RWPE2 (cell line): ENCODE measurements at regions not wholly inside any gene's neighbourhood (a gene's known extent, or its start where the extent isn't known, plus 50 kb on each side); places are given as distances from the start of the nearest gene placed in this dataset.

Experiments used
- ATAC-seq: fragments of 200-7000 bp; cut with Tn5 transposase; 3 replicates; pipeline ENCODE4 v1.9.1; 2021; ENCODE audit warnings: low read depth
- DNase-seq: peaks from one replicate; pipeline ENCODE4 v3.0.0-alpha.2; 2020; ENCODE audit warnings: low spot score
- H3K27ac ChIP-seq: fragments of 450-650 bp; 2 replicates; pipeline ENCODE4 v1.5.1; 2017; ENCODE audit warnings: mild to moderate bottlenecking; ENCODE audit not compliant: poor library complexity, severe bottlenecking
- H3K27me3 ChIP-seq: fragments of 250-450 bp; sonication (Bioruptor Pico); 2 replicates; pipeline ENCODE4 v1.5.1; 2021; ENCODE audit warnings: mild to moderate bottlenecking, moderate library complexity; ENCODE audit not compliant: insufficient read depth, poor library complexity, severe bottlenecking
- H3K36me3 ChIP-seq: fragments of 250-450 bp; sonication (Bioruptor Pico); 2 replicates; pipeline ENCODE4 v1.5.1; 2020; ENCODE audit warnings: low read depth, mild to moderate bottlenecking, moderate library complexity
- H3K4me1 ChIP-seq: fragments of 250-450 bp; sonication (Bioruptor Pico); 2 replicates; pipeline ENCODE4 v1.5.1; 2021; ENCODE audit warnings: mild to moderate bottlenecking, moderate library complexity; ENCODE audit not compliant: insufficient read depth, poor library complexity, severe bottlenecking
- H3K4me3 ChIP-seq: fragments of 250-450 bp; sonication (Bioruptor Pico); 2 replicates; pipeline ENCODE4 v1.5.1; 2021; ENCODE audit warnings: mild to moderate bottlenecking, moderate library complexity; ENCODE audit not compliant: severe bottlenecking
- H3K9me3 ChIP-seq: fragments of 250-450 bp; sonication (Bioruptor Pico); 2 replicates; pipeline ENCODE4 v1.5.1; 2021; ENCODE audit warnings: mild to moderate bottlenecking, moderate library complexity; ENCODE audit not compliant: severe bottlenecking
- CTCF ChIP-seq: fragments of 450-650 bp; IDR thresholded peaks from one replicate; pipeline ENCODE4 v1.5.1; 2017; ENCODE audit warnings: mild to moderate bottlenecking, moderate library complexity; ENCODE audit not compliant: poor library complexity, severe bottlenecking

- no peak for DNase-seq
- no peaks in the 10 kb centered on the region for H3K9me3 ChIP-seq
- no peaks in the 10 kb centered on the region for H3K36me3 ChIP-seq
- no peaks in the 10 kb centered on the region for H3K27me3 ChIP-seq
- TF ChIP-seq CTCF: no peak
- no peak overlapping the region for H3K27ac ChIP-seq
- no peak for ATAC-seq
- H3K4me3 ChIP-seq: no peak overlapping the region
- H3K4me1 ChIP-seq: peaks cover 43% of the 10 kb centered on the region
Measured at GRCh38 chr14:34373191-34373590, 88.8 kb downstream of the SPTSSA start.

DNA sequence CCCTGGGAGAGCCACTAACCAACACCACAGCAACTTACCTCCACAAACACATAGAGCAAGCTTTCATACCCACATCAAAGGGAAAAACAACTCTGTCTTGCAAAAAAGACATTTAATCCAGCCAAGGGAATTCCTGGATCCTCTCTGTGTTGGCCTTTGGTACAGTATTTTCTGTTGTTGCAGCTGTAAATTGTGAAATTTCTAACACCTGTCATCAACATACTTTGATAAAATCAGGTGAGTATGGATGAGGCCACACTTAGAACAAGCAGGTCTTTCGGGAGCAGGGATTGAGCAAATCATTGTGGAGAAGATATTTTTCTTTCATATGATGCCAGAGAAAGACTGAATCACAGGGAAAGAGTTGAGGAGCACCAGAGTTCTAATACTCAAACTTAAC, 89.3 kb downstream of the SPTSSA start:
- H3K4me1 ChIP-seq: peaks cover 47% of the 10 kb centered on the region
- H3K4me3 ChIP-seq: no peak overlapping the region
- H3K27me3 ChIP-seq: no peaks in the 10 kb centered on the region
- TF ChIP-seq CTCF: no peak
- ATAC-seq: peak; percentile 8; the same call in 2 of the 3 replicates
- DNase-seq: no peak
- no peaks in the 10 kb centered on the region for H3K9me3 ChIP-seq
- H3K27ac ChIP-seq: no peak overlapping the region
- no peaks in the 10 kb centered on the region for H3K36me3 ChIP-seq

GRCh38 chr14:34369648-34370030, 92.4 kb downstream of the SPTSSA start:
- no peaks in the 10 kb centered on the region for H3K27me3 ChIP-seq
- no peak overlapping the region for H3K4me3 ChIP-seq
- no peaks in the 10 kb centered on the region for H3K9me3 ChIP-seq
- no peak for TF ChIP-seq CTCF
- DNase-seq (no peak), ATAC-seq (no peak)
- peak overlapping the region; percentile 74 for H3K27ac ChIP-seq
- H3K36me3 ChIP-seq: no peaks in the 10 kb centered on the region
- peaks cover 40% of the 10 kb centered on the region for H3K4me1 ChIP-seq

- DNase-seq (no peak), ATAC-seq (no peak)
- Histone ChIP-seq H3K4me3 (no peak overlapping the region), H3K27me3 (no peaks in the 10 kb centered on the region), H3K4me1 (peaks cover 41% of the 10 kb centered on the region), H3K36me3 (no peaks in the 10 kb centered on the region), H3K9me3 (no peaks in the 10 kb centered on the region), H3K27ac (peak overlapping the region; percentile 74)
- TF ChIP-seq CTCF: no peak
Measured at GRCh38 chr14:34368971-34369647, 92.9 kb downstream of the SPTSSA start.
